MM.1S (cell line): ENCODE measurements at regions not wholly inside any gene's neighbourhood (a gene's known extent, or its start where the extent isn't known, plus 50 kb on each side); places are given as distances from the start of the nearest gene placed in this dataset.

Experiments used
- EZH2 ChIP-seq: fragments of 300-600 bp; sonication (generic); optimal IDR thresholded peaks from 2 replicates; pipeline ENCODE3; 2017; ENCODE audit warnings: low read depth, mild to moderate bottlenecking, antibody characterized with exemption, low read length, mixed read lengths
- TF ChIP-seq, protein P1 (sequence below): fragments of 300-600 bp; sonication (generic); IDR thresholded peaks from 2 replicates; pipeline ENCODE4 v1.5.1; 2016; ENCODE audit warnings: antibody characterized with exemption, low read length, mixed read lengths

DNA sequence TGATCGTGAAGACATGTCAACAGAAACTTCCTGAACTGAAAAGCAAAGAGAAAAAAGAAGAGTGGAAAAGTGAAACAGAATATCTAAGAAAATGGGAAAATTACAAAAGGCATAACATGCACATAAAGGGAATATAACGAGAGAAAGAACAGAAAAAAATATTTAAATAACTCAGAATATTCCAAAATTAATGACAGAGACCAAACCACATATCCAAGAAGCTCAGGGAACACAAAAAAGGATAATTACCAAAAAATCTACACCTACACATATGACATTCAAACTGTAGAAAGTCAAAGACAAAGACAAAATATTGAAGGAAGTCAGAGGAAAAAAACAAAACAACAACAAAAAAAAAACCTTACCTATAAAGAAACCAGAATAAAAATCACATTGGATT lies 105.5 kb downstream of the OR13A1 start:
- no peak for TF ChIP-seq EZH2
- TF ChIP-seq, protein P1, sequence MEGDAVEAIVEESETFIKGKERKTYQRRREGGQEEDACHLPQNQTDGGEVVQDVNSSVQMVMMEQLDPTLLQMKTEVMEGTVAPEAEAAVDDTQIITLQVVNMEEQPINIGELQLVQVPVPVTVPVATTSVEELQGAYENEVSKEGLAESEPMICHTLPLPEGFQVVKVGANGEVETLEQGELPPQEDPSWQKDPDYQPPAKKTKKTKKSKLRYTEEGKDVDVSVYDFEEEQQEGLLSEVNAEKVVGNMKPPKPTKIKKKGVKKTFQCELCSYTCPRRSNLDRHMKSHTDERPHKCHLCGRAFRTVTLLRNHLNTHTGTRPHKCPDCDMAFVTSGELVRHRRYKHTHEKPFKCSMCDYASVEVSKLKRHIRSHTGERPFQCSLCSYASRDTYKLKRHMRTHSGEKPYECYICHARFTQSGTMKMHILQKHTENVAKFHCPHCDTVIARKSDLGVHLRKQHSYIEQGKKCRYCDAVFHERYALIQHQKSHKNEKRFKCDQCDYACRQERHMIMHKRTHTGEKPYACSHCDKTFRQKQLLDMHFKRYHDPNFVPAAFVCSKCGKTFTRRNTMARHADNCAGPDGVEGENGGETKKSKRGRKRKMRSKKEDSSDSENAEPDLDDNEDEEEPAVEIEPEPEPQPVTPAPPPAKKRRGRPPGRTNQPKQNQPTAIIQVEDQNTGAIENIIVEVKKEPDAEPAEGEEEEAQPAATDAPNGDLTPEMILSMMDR = no peak
